Vagina (tissue), 2 donors: ENCODE measurements at regions not wholly inside any gene's neighbourhood (a gene's known extent, or its start where the extent isn't known, plus 50 kb on each side); places are given as distances from the start of the nearest gene placed in this dataset.

ENCODE experiments used
- DNase-seq, 2 donors: peaks; one replicate each; pipeline ENCODE4 v3.0.0-alpha.2; 2017; ENCODE audit errors: extremely low spot score in 2 of 2
- H3K27ac ChIP-seq: fragments of 200-600 bp; sonication (generic); one replicate; pipeline ENCODE4 v1.5.1; 2019
- H3K27me3 ChIP-seq: fragments of 200-600 bp; sonication (generic); one replicate; pipeline ENCODE4 v1.5.1; 2019
- H3K36me3 ChIP-seq, 2 donors: fragments of 200-600 bp; sonication (generic); one replicate each; pipeline ENCODE4 v1.5.1; 2017 to 2019
- H3K4me1 ChIP-seq: fragments of 200-600 bp; sonication (generic); one replicate; pipeline ENCODE4 v1.5.1; 2019
- H3K4me3 ChIP-seq, 2 donors: fragments of 200-600 bp; sonication (generic); 1 replicate in 1 of 2; 2 replicates in 1 of 2; pipeline ENCODE4 v1.5.1; 2016 to 2019
- H3K9me3 ChIP-seq: fragments of 200-600 bp; sonication (generic); one replicate; pipeline ENCODE4 v1.5.1; 2019
- CTCF ChIP-seq, 3 experiments: fragments of 450-650 bp in 2 of 3; fragments of 200-600 bp in 1 of 3; sonication (generic) in 1 of 3; IDR thresholded peaks; one replicate each; pipeline ENCODE4 v1.5.1; 2017 to 2019; ENCODE audit warnings: antibody characterized with exemption in 3 of 3, mild to moderate bottlenecking in 2 of 3, moderate library complexity in 2 of 3
- POLR2A ChIP-seq, 2 donors: fragments of 450-650 bp; IDR thresholded peaks; one replicate each; pipeline ENCODE4 v1.6.1; 2017; ENCODE audit warnings: antibody characterized with exemption in 2 of 2, mild to moderate bottlenecking in 2 of 2, moderate library complexity in 2 of 2
- POLR2AphosphoS5 ChIP-seq, 2 donors: sonication (generic); formaldehyde crosslinking; IDR thresholded peaks; one replicate each; pipeline ENCODE4 v1.9.0; 2017; ENCODE audit warnings: antibody characterized with exemption in 2 of 2, mild to moderate bottlenecking in 2 of 2, low read depth in 1 of 2; ENCODE audit not compliant: insufficient read depth in 1 of 2
- intact Hi-C: fragments of 100-400 bp; cut with DNase I; formaldehyde crosslinking; loops from one replicate; pipeline ENCODE4 v1.15.1; 2023

GRCh38 chr5:74070766-74071165 lies 444.8 kb downstream of the ARHGEF28 start:
- intact Hi-C loops: no loop called here
- TF ChIP-seq POLR2AphosphoS5 (IDR thresholded peaks at IDR 0.05; ENCODE audit: insufficient read depth in 1 of 2, low read depth in 1 of 2) (no peak), POLR2A (IDR thresholded peaks at IDR 0.05) (no peak), CTCF (IDR thresholded peaks at IDR 0.05) (no peak)
- no peak overlapping the region for H3K4me3 ChIP-seq
- H3K36me3 ChIP-seq: no peaks in the 10 kb centered on the region
- DNase-seq: no peak
- no peaks in the 10 kb centered on the region for H3K9me3 ChIP-seq
- H3K27me3 ChIP-seq: no peaks in the 10 kb centered on the region
- peaks cover 16% of the 10 kb centered on the region for H3K4me1 ChIP-seq
- H3K27ac ChIP-seq: no peak overlapping the region

- H3K27me3 ChIP-seq: no peaks in the 10 kb centered on the region
- H3K27ac ChIP-seq: no peak overlapping the region
- intact Hi-C loops: no loop called here
- H3K4me3 ChIP-seq: no peak overlapping the region
- TF ChIP-seq CTCF (IDR thresholded peaks at IDR 0.05) (no peak), POLR2AphosphoS5 (IDR thresholded peaks at IDR 0.05; ENCODE audit: insufficient read depth in 1 of 2, low read depth in 1 of 2) (no peak), POLR2A (IDR thresholded peaks at IDR 0.05) (no peak)
- H3K36me3 ChIP-seq: no peaks in the 10 kb centered on the region
- no peaks in the 10 kb centered on the region for H3K9me3 ChIP-seq
- H3K4me1 ChIP-seq: peaks cover 16% of the 10 kb centered on the region
- DNase-seq: no peak
Measured at GRCh38 chr5:74069741-74070140, 443.7 kb downstream of the ARHGEF28 start.

GRCh38 chr5:74067748-74068541 lies 441.9 kb downstream of the ARHGEF28 start:
- no peak overlapping the region for H3K4me3 ChIP-seq
- peak overlapping the region; percentile 6 for H3K27ac ChIP-seq
- no peak for DNase-seq
- no peaks in the 10 kb centered on the region for H3K36me3 ChIP-seq
- peaks cover 23% of the 10 kb centered on the region for H3K4me1 ChIP-seq
- H3K9me3 ChIP-seq: no peaks in the 10 kb centered on the region
- intact Hi-C loops: no loop called here
- no peaks in the 10 kb centered on the region for H3K27me3 ChIP-seq
- TF ChIP-seq POLR2A (IDR thresholded peaks at IDR 0.05) (no peak), POLR2AphosphoS5 (IDR thresholded peaks at IDR 0.05; ENCODE audit: insufficient read depth in 1 of 2, low read depth in 1 of 2) (peak in 1 of 2 donors; percentile 35)

GRCh38 chr5:74064911-74065310 lies 438.9 kb downstream of the ARHGEF28 start:
- H3K4me3 ChIP-seq: no peak overlapping the region

GRCh38 chr5:74064225-74064624 lies 438.2 kb downstream of the ARHGEF28 start:
- no peak overlapping the region for H3K4me3 ChIP-seq
- peaks cover 23% of the 10 kb centered on the region for H3K4me1 ChIP-seq
- H3K36me3 ChIP-seq: no peaks in the 10 kb centered on the region
- H3K27me3 ChIP-seq: no peaks in the 10 kb centered on the region
- no peak overlapping the region for H3K27ac ChIP-seq
- DNase-seq: no peak
- no peak for TF ChIP-seq POLR2A (IDR thresholded peaks at IDR 0.05)
- no peak for TF ChIP-seq POLR2AphosphoS5 (IDR thresholded peaks at IDR 0.05; ENCODE audit: insufficient read depth in 1 of 2, low read depth in 1 of 2)
- no peak for TF ChIP-seq CTCF (IDR thresholded peaks at IDR 0.05)
- no peaks in the 10 kb centered on the region for H3K9me3 ChIP-seq
- intact Hi-C loops: no loop called here

More at GRCh38 chr5:74064911-74065310, 438.9 kb downstream of the ARHGEF28 start:
- H3K4me1 ChIP-seq: peaks cover 23% of the 10 kb centered on the region
- H3K27ac ChIP-seq: no peak overlapping the region
- H3K36me3 ChIP-seq: no peaks in the 10 kb centered on the region
- TF ChIP-seq POLR2AphosphoS5 (IDR thresholded peaks at IDR 0.05; ENCODE audit: insufficient read depth in 1 of 2, low read depth in 1 of 2) (no peak), POLR2A (IDR thresholded peaks at IDR 0.05) (no peak), CTCF (IDR thresholded peaks at IDR 0.05) (no peak)
- no peaks in the 10 kb centered on the region for H3K27me3 ChIP-seq
- H3K9me3 ChIP-seq: no peaks in the 10 kb centered on the region
- intact Hi-C loops: no loop called here
- DNase-seq: no peak
